Smooth muscle cell (in vitro differentiated cells): ENCODE measurements at regions not wholly inside any gene's neighbourhood (a gene's known extent, or its start where the extent isn't known, plus 50 kb on each side); places are given as distances from the start of the nearest gene placed in this dataset.

ENCODE experiments used
- DNase-seq: peaks from one replicate; lab custom pipeline; 2025; ENCODE audit not compliant: unreplicated experiment; lab: John Stamatoyannopoulos, UW
- H2AFZ ChIP-seq: fragments of 200-600 bp; sonication (generic); 2 replicates; pipeline ENCODE4 v1.6.0; 2016; ENCODE audit warnings: antibody characterized with exemption, low read depth, mild to moderate bottlenecking
- H3F3A ChIP-seq: fragments of 200-600 bp; sonication (generic); 2 replicates; pipeline ENCODE4 v1.6.0; 2017; ENCODE audit warnings: antibody characterized with exemption, low read depth
- H3K27ac ChIP-seq: fragments of 200-600 bp; sonication (generic); 2 replicates; pipeline ENCODE4 v1.5.1; 2016; ENCODE audit warnings: low read depth, mild to moderate bottlenecking
- H3K27me3 ChIP-seq: fragments of 200-600 bp; sonication (generic); 2 replicates; pipeline ENCODE4 v1.6.1; 2016; ENCODE audit warnings: low read depth, mild to moderate bottlenecking
- H3K36me3 ChIP-seq: fragments of 200-600 bp; sonication (generic); 2 replicates; pipeline ENCODE4 v1.5.1; 2016; ENCODE audit warnings: low read depth
- H3K4me1 ChIP-seq: fragments of 200-600 bp; sonication (generic); 2 replicates; pipeline ENCODE4 v1.5.1; 2016; ENCODE audit warnings: low read depth
- H3K4me2 ChIP-seq: fragments of 200-600 bp; sonication (generic); 2 replicates; pipeline ENCODE4 v1.6.0; 2016; ENCODE audit warnings: mild to moderate bottlenecking
- H3K4me3 ChIP-seq: fragments of 200-600 bp; sonication (generic); 2 replicates; pipeline ENCODE4 v1.5.1; 2016; ENCODE audit warnings: mild to moderate bottlenecking
- H3K79me2 ChIP-seq: fragments of 200-600 bp; sonication (generic); 2 replicates; pipeline ENCODE4 v1.6.0; 2016; ENCODE audit warnings: low read depth, mild to moderate bottlenecking
- H3K9ac ChIP-seq: fragments of 200-600 bp; sonication (generic); 2 replicates; pipeline ENCODE4 v1.6.0; 2016; ENCODE audit warnings: low read depth
- H3K9me3 ChIP-seq: fragments of 200-600 bp; sonication (generic); replicated peaks from 2 replicates; pipeline ENCODE4 v1.5.1; 2016; ENCODE audit warnings: low read depth
- H4K20me1 ChIP-seq: fragments of 200-600 bp; sonication (generic); 2 replicates; pipeline ENCODE4 v1.6.0; 2016; ENCODE audit warnings: low read depth
- WGBS: methylation state at CpG from one replicate; pipeline ENCODE4 v1.1.7; 2016; ENCODE audit warnings: low lambda C conversion rate; 5-methylcytosine and 5-hydroxymethylcytosine counted together
- TF ChIP-seq, protein P1 (sequence below): fragments of 200-600 bp; sonication (generic); IDR thresholded peaks from 2 replicates; pipeline ENCODE4 v1.5.1; 2017; ENCODE audit warnings: borderline replicate concordance, mild to moderate bottlenecking, antibody characterized with exemption; ENCODE audit not compliant: insufficient read depth, poor library complexity, severe bottlenecking

DNA sequence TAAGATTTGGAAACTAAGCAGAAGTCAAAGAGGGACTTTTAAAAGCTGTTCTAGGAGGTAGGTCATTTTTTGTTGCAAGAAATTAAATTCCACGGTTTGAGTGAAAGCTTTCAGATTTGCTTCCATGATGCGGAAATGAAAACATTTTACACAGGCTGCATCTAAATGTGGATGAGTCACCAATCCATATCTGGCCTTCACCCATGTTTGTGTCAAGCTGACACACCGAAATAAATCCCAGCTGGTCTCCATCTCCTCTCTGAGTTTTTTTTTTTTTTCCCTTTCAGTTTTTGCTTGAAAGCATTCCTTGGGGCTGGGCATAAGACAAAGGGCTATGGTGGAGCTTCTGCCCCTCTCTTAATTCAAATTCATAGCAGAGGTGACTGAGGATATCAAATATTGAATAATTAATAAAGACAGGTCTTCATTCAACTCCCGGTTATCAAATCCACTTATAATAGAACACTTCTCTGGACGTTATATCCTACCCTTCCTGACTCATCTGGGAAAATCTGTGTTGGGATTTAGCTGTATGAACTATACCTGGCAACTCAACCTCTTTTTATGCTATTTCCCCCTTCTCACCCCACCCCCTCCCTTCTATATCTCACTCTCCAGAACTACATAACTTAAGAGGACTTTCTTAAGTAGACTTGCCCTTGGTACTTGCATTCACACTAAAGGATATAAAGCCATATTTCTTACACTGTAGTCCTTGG, 558.3 kb upstream of the GCFC2 start:
- Histone ChIP-seq H4K20me1 (no peaks in the 10 kb centered on the region), H3K4me2 (no peak overlapping the region), H3K9ac (no peak overlapping the region), H3K36me3 (no peaks in the 10 kb centered on the region), H3F3A (no peaks in the 10 kb centered on the region), H3K27ac (no peak overlapping the region), H3K4me3 (no peak overlapping the region), H3K4me1 (peaks cover 4% of the 10 kb centered on the region), H2AFZ (no peak overlapping the region), H3K27me3 (no peaks in the 10 kb centered on the region), H3K9me3 (no peaks in the 10 kb centered on the region), H3K79me2 (no peaks in the 10 kb centered on the region)
- 60% methylated on average over 5 of the region's 5 CpGs for WGBS
- DNase-seq: no peak
- TF ChIP-seq, protein P1, sequence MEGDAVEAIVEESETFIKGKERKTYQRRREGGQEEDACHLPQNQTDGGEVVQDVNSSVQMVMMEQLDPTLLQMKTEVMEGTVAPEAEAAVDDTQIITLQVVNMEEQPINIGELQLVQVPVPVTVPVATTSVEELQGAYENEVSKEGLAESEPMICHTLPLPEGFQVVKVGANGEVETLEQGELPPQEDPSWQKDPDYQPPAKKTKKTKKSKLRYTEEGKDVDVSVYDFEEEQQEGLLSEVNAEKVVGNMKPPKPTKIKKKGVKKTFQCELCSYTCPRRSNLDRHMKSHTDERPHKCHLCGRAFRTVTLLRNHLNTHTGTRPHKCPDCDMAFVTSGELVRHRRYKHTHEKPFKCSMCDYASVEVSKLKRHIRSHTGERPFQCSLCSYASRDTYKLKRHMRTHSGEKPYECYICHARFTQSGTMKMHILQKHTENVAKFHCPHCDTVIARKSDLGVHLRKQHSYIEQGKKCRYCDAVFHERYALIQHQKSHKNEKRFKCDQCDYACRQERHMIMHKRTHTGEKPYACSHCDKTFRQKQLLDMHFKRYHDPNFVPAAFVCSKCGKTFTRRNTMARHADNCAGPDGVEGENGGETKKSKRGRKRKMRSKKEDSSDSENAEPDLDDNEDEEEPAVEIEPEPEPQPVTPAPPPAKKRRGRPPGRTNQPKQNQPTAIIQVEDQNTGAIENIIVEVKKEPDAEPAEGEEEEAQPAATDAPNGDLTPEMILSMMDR: no peak

DNA sequence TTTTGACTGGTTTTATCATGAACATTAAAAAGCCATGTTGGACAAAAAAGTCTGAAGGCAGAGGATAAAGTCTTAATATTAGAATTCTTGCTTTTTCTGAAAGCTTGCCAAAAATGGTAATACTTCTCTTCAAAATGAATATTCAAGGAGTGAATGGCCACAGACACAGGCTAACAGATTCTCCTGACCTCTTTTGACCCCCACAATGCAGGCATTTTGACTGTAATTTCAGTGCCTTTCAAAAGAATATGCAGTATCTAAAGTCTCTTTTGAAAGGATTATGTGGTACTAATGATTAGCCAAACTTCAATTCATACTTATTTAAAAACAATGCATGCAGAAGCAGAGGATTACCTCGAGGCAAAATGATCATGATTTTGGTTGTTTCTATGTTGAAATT, 557.8 kb upstream of the GCFC2 start:
- WGBS: 57% methylated on average over 1 of the region's 1 CpG
- Histone ChIP-seq H3F3A (no peaks in the 10 kb centered on the region), H3K27ac (no peak overlapping the region)

DNA sequence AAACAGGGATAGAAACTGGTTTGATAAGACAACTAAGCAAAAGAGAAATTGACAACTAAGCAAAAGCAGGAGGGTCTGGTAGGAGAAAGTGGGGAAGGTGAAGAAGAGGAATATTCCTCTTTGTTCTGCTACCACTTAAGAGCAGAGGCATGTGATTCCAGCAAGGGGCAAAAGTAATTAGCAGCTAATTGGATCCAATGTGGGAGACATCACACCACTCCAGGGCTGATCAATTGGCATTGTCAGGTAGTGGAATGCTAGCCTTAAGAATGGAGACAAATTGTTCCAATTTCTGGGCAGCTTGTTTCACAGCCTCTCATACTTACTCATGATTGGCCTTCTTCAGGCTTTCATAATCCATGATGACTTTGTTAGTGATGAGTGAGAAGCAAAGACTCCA, 547.1 kb upstream of the GCFC2 start:
- Histone ChIP-seq H3K9ac (no peak overlapping the region), H3K27ac (no peak overlapping the region), H3K36me3 (no peaks in the 10 kb centered on the region), H4K20me1 (no peaks in the 10 kb centered on the region), H3K4me2 (no peak overlapping the region), H2AFZ (no peak overlapping the region), H3K4me1 (no peaks in the 10 kb centered on the region), H3K4me3 (no peak overlapping the region), H3K27me3 (no peaks in the 10 kb centered on the region), H3K9me3 (no peaks in the 10 kb centered on the region), H3F3A (no peaks in the 10 kb centered on the region), H3K79me2 (no peaks in the 10 kb centered on the region)
- DNase-seq: no peak
- TF ChIP-seq, protein P1: no peak

More for the DNA sequence above, 557.8 kb upstream of the GCFC2 start:
- Histone ChIP-seq H3K79me2 (no peaks in the 10 kb centered on the region), H4K20me1 (no peaks in the 10 kb centered on the region), H3K27me3 (no peaks in the 10 kb centered on the region), H3K9ac (no peak overlapping the region), H3K4me2 (no peak overlapping the region), H3K4me3 (no peak overlapping the region), H3K4me1 (peaks cover 4% of the 10 kb centered on the region), H2AFZ (no peak overlapping the region), H3K9me3 (no peaks in the 10 kb centered on the region), H3K36me3 (no peaks in the 10 kb centered on the region)
- DNase-seq: no peak
- TF ChIP-seq, protein P1: no peak

DNA sequence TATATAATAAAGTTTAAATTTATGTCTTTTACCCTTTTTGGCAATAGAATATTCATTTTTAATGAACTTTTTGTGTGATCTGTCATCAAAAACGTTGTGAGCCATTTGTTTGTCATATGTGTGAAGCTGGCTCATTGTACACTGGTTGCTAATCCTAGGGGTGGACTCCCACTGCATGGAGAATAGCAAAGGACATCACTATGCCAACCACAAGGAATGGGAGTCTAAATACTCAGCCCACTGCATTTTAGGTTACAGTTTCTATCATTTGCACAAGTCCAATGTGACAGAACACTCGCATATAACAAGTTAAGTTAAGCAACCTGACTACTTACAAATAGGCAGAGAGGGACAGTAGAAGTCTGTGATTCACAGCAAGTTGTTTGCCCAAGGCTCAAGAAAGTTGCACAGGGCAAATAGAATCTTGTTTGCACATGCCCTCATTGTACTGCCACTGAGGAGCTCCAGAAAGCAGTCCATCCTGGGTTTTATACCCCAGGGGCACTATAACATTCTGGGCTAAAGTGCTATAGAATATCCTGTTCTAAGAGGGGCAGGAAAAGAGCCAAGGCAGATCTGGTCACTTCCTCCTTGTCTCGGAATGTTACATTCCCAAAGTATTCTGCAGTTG, 545.9 kb upstream of the GCFC2 start:
- no peak overlapping the region for H3K4me2 ChIP-seq
- no peak overlapping the region for H2AFZ ChIP-seq
- H3K4me3 ChIP-seq: no peak overlapping the region
- no peak for DNase-seq
- H3K27ac ChIP-seq: no peak overlapping the region
- 67% methylated on average over 3 of the region's 3 CpGs for WGBS
- TF ChIP-seq, protein P1: no peak
- H3K4me1 ChIP-seq: no peaks in the 10 kb centered on the region
- no peaks in the 10 kb centered on the region for H3K27me3 ChIP-seq
- H3K36me3 ChIP-seq: no peaks in the 10 kb centered on the region
- H3F3A ChIP-seq: no peaks in the 10 kb centered on the region
- no peak overlapping the region for H3K9ac ChIP-seq
- H3K79me2 ChIP-seq: no peaks in the 10 kb centered on the region
- H3K9me3 ChIP-seq: no peaks in the 10 kb centered on the region
- H4K20me1 ChIP-seq: no peaks in the 10 kb centered on the region
